Effector CD8-positive, alpha-beta T cell (primary cell): ENCODE measurements at regions not wholly inside any gene's neighbourhood (a gene's known extent, or its start where the extent isn't known, plus 50 kb on each side); places are given as distances from the start of the nearest gene placed in this dataset.
"Not testable (repeated sequence)": the region's sequence is repeated elsewhere in the genome, so short reads cannot be mapped to it uniquely, and the experiment has no call there.

ENCODE experiments used
- DNase-seq: peaks from one replicate; lab custom pipeline; 2025; lab: John Stamatoyannopoulos, UW

- not testable (repeated sequence) for DNase-seq
Measured at GRCh38 chr22:48059521-48059920, 1297.1 kb downstream of the TBC1D22A start.

DNA sequence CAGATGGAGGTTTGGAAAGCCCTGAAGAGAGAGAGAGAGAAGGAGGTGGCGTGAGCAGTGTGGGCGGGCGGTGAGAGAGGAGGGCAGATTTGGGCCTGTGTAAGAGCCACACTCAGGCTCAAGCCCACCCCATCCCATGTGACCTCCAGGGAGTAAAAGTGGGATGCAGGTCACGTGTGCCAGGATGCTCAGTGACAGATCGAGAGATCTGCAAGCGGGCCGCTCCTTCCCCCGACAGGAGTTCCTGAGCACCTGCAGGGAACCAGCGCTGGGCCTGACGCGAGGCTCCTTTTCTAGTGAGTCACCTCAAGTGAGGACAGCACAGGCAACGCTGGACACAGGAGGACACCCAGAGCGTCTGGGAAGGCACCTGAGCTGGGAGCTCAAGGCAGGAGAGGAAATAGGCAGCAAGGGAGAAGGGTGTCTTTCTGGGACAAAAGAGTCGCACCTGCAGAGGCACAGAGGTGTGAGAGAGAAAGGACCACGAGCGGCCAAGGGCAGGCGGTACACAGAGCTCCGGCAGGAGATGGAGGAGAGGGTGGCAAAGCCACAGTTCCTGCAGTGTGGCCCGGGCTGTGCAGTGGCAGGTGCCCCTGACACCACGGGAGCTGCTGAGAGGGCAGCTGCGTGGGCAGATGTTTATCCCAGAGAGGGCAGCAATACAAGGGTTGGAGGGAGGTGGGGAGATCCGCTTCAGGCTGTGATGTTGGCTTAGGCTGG, 1294.8 kb downstream of the TBC1D22A start:
- DNase-seq: no peak

- no peak for DNase-seq
Measured at GRCh38 chr22:48055827-48056226, 1293.4 kb downstream of the TBC1D22A start.

DNA sequence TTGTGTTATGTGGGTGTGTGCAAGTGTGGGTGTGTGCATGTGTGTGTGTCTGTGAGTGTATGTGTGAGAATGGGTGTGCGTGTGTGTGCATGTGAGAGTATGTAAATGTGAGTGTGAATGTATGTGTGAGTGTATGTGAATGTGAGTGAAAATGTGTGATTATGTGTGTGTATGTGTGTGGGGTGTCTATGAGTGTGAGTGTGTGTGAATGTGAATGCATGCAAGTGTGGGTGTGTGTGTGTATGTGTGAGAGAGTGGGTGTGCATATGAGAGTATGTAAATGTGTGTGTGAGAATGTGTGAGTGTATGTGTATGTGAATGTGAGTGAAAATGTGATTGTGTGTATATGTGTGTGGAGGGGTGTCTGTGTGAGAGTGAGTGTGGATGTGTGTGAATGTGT, 1292.7 kb downstream of the TBC1D22A start:
- DNase-seq: no peak

DNA sequence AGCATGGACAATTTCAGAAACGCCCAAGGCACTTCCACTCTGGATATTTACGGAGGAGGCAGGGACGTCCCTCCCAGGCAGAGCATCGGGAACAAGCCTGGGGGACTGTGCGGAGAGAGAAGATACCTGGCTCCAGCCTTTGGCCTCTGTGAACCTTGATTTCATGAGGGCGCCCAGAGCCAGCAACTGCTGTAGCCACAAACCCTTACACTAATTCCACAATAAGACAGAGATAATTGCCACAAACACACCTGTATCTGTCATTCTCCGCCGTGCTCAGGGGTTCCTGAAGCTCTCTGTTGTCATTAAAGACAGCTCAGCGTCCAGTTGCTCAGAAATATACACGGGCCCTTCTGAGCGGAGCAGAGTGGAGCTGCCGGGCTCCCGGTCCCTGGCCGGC, 1292.1 kb downstream of the TBC1D22A start:
- no peak for DNase-seq

DNA sequence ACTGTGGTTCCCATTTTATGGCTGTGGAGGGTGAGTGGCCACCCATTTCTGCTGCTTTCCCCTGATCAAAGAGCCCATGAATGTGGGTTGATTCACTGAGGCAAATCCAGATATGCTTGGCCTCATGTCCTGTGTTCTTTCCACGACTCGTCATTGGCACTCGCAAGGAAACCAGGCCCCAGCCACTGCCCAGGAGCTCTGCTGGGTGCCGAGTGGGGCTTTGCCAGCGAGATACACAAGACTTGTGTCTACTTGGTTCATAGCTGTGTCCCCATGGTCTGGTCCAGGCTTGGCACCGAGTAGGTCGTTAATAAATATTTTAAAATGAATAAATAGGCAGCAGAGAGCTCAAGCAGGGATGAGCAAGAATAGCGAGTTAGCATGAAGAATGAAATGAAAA, 1291.5 kb downstream of the TBC1D22A start:
- DNase-seq: no peak

GRCh38 chr22:48053486-48053885, 1291.0 kb downstream of the TBC1D22A start:
- DNase-seq: no peak

GRCh38 chr22:48052621-48052890, 1290.1 kb downstream of the TBC1D22A start:
- DNase-seq: no peak

GRCh38 chr22:48051796-48052620, 1289.6 kb downstream of the TBC1D22A start:
- no peak for DNase-seq

DNA sequence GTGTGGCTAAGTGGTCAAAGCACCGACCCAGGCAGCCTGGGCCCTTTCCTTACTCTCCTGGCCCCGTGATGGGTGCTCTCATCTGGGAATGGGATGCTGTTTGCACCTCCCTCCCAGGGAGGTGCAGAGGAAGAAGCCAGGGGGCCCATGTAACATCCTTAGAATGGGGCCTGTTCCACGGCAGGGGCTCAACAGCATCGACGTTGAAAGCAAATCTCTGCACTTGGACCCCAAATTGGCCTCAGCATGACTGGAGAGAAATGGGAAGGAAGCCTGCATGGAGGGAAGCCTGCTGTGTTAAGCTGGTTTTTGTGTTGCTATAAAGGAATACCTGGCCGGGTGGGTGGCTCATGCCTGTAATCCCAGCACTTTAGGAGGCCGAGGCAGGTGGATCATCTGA, 1288.4 kb downstream of the TBC1D22A start:
- no peak for DNase-seq

DNA sequence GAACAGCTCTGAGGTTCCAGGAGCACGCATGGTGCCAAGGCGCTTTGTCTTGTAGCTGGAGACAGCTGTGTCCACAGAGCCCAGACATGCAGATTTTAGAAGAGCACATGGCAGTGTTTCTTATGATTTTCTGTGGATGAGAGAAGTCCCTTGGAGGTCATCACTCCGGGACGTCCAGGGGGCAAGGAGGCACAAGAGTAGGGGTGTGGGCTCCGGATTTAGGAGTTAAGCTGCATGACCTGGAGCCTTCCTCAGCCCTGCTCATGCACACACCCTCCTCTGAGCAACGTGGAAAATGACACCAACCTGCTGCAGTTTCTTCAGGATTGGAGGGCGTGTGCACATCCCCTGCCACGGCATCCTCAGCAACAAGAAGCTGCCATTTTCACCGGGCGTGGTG, 1286.7 kb downstream of the TBC1D22A start:
- DNase-seq: no peak

- no peak for DNase-seq
Measured at GRCh38 chr22:48047722-48048500, 1285.5 kb downstream of the TBC1D22A start.

GRCh38 chr22:48045369-48045768, 1282.9 kb downstream of the TBC1D22A start:
- DNase-seq: no peak

DNA sequence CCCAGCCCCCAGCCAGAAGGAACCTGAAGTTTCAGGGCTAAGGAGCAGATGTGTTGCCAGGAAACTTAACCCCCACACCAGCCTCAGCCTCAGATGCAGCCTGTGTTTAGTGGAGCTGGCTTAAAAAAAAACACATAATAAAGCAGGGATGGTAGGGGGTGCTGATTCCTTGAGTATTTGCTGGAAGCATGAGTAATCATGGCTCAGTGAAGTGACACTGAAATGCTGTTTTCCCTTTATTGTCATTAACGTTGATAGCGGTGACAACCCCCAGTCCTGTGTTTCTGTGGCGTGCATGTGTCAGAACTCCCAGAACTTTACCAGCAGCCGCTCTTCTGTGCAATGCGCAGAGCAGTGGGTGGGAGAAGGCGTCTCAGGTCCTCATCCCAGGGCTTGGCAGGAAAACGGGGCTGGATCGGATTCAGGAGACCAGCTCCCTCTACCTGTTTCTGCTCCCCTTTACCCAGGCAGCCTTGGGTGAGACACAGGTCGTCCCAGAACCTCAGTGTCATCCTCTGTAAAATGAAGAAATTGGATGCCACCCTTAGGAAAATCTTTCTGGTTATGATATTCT, 1282.1 kb downstream of the TBC1D22A start:
- no peak for DNase-seq

DNA sequence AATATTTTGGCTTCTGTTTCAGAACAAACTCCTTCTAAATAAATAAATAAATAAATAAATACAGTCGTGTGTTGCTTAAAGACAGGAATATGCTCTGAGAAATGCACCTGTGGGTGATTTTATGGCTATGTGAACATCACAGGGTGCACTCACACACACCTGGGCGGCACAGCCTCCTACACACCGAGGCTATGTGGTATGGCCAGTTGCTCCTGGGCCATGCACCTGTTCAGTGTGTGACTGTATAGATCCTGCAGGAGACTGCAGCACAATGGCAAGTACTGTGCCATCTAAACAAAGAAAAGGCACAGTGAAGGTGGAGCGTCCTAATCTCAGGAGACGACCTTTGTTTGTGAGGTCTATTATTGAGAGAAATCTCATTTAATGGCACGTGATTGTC, 1281.1 kb downstream of the TBC1D22A start:
- no peak for DNase-seq

GRCh38 chr22:48042621-48043395, 1280.4 kb downstream of the TBC1D22A start:
- DNase-seq: no peak

DNA sequence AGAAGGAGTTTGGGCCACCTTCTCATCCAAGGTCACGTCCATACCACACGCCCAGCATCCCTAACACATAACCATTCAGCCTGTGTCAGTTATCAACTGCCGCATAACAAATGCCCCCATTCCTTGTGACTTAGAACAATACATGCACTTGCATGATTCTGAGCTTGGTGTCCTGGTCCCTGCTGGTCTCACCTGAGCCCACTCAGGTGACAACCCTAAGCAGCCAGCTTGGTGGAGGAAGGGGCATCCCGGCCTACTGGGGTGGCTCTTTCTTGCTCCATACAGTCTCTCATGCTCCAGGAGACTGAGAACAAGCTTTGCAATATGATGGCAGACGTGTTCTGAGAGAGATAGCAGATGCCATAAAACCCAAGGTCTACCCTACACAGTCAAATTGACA, 1276.9 kb downstream of the TBC1D22A start:
- no peak for DNase-seq

DNA sequence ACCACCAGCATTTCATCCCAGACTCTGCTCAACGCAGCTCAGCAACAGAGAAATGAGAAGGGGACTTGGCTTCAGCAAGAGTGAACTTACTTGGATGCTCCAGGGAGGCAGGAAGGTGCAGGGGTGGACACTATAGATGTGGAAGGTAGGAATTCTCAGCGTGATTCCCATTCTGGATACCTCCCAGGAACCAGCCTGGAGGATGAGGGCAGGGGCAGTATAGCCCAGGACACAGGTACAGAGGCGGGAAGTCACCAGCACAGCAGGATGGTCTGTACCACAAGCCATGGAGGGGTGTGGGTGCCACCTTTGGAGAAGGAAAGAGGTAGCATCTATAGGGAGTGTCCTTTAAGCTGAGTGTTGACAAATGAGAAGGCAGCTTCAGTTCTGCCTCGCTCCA, 1275.2 kb downstream of the TBC1D22A start:
- DNase-seq: no peak

DNA sequence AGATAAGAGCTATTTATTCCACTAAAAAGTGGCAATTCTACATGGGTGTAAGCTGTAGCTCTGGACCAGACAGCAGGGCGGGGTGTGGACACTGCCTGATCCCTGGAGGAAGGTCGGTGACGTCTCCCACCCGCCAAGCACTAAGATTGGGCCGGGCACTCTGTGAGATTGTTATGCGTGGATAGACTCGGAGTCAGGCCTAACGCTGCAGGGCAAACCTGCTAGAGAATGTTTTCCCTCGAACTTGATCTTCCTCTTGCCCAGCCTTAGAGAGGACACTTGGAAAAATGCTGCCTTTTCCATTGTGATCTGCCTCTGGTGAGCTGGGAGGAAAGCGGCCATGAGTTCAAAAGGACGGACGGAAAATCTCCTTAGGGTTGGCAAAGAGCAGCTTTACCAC, 1273.4 kb downstream of the TBC1D22A start:
- no peak for DNase-seq

DNA sequence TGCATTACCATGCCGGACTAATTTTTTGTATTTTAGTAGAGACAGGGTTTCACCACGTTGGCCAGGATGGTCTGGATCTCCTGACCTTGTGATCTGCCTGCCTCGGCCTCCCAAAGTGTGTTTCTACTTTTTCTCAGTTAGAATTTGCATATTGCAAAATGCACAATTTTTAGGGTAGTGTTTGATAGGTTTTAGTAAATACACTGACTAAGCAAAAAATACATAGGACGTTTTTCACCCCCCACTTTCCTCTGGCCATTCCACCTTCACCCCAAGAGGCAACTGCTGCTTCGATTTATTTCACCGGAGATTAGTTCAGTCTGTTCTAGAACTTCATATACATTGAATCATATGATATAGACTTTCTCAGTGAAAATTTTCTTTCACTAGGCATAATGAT, 1269.1 kb downstream of the TBC1D22A start:
- no peak for DNase-seq

DNA sequence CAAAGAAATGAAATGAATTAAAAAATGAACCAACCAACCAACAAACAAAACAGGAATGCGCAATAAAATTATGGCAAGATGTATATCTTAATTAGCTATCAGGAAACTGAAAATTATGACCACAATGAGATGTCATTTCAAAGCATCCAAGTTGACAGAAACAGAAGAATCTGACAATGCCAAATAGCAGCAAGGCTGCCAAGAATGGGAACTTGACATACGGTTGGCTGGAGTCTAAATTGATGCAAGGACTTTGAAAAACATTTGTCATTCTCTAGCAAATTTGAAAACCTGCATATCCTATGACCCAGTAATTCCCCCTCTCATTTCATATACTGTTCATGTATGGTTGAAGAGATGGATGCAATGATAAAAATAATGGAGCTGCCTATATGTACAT, 1262.6 kb downstream of the TBC1D22A start:
- no peak for DNase-seq

DNA sequence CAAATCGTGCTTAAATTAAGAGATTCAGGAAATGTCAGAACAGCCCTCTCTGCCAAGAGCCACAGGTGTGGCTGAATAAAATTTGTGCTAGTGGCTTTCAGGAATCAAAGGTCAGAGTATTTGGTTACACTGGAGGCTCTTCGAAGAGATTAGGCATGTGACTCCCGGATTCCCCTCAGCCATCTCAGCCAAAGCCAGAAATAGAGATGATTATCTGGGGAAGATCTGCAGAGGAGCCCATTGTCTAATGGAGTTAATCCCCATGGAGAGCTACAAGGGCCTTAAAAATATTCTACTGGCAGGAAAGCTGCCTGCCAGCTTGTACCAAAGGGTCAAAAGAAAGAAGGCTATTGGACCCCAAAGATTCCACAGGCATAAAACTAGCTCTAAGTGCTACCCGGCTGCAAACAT, 1259.5 kb downstream of the TBC1D22A start:
- DNase-seq: no peak
